ENCODE measurements at regions not wholly inside any gene's neighbourhood (a gene's known extent, or its start where the extent isn't known, plus 50 kb on each side); places are given as distances from the start of the nearest gene placed in this dataset.

DNA sequence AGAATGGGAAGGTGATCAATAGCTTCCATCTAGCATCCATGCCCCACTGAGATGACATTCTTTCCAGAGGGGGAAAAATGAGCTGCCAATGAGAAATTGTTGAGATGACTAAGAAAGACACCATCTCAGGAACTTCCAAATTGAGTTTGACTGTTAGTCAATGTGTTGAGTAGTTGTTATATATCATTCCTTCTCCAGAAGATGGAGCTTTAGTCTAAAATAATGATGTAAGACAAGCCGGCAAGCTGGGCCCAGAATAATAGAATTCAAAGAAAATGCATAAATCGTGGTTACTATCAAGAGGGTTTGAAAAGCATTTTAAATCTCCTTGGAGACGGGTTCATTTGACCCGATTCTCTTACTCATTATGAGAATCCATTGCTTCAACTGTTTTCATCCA is 71.0 kb upstream of the ATF7IP2 start:
- DNase-seq (ENCODE audit: low spot score), result peak; percentile 37

DNA sequence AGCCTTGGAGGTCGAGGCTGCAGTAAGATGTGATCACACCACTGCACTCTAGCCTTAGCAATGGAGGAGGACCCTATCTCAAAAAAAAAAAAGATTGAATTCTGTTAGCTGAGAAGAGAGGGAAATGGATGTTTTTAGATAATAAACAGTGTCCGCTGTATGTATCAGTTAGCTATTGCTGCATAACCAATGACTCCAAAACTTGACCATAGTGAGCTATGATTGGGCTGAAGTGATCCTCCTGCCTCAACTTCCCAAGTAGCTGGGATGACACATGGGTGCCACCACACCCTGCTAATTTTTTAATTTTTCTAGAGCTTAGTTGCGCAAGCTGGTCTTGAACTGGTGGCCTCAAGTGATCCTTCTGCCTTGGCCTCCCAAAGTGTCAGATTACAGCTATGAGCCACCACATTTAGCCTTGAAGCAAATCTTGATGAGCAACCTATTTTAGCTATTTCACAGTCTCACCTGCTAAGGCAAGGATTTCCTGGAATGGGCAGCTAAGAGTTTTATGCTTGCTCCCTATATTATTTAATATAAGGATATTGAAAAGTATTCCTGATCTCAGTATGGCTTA is 68.3 kb upstream of the ATF7IP2 start:
- no peak for DNase-seq (ENCODE audit: low spot score)

GRCh38 chr16:10318798-10319500 is 66.9 kb upstream of the ATF7IP2 start:
- no peak for DNase-seq (ENCODE audit: low spot score)

GRCh38 chr16:10321407-10322387 is 64.2 kb upstream of the ATF7IP2 start:
- DNase-seq (ENCODE audit: low spot score), result no peak

DNA sequence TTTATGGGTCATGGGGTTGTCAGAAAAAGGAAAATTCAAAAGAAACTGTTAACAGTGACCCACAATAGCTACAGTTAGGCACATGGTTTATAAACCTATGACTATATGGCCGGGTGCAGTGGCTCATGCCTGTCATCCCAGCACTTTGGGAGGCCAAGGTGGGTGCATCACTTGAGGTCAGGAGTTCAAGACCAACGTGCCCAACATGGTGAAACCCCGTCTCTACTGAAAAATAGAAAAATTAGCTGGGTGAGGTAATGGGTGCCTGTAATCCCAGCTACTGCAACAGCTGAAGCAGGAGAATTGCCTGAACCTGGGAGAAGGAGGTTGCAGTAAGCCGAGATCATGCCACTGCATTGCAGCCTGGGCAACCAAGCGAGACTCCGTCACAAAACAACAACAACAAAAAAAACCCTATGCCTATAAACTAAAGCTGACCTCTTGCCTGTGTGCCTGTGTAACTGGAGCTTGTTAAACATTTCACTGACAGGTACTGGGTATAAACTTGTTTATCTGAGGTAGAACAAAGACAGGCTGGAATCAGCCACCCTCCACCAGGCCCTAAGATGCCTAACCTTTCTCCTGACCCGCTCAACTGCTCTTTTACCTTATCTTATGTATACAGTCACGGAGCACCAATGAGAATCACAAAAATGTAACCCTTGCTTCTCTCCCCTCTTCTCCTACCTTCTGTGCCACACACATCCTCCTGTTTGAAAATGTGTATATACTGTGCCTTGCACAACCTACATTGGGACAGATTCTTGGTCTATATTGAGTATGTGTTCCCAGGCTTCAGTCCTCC is 62.9 kb upstream of the ATF7IP2 start:
- DNase-seq (ENCODE audit: low spot score), result no peak

- DNase-seq (ENCODE audit: low spot score), result no peak
Observed at GRCh38 chr16:10323528-10323869, 62.4 kb upstream of the ATF7IP2 start.

DNA sequence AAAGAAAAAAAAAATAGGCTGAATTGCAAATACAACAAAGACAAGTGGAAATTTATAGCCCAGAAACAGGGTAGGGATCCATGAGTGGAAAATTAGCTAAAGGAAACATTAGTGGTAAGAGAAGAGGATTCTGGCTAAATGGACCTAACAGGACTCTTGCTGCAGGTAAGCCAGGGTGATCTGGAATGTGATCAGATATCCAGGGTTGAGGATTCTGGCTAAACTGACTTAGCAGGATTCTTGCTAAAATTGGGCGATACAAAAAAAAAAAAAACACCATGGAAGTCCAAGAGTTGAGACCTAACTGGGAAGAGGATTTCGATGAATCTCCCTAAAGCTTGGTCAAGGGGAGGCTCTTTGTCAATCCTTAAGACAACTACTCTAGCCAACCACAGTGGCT is 61.7 kb upstream of the ATF7IP2 start:
- DNase-seq (ENCODE audit: low spot score), result no peak

GRCh38 chr16:10325783-10326543 is 59.9 kb upstream of the ATF7IP2 start:
- peak; percentile 86 for DNase-seq (ENCODE audit: low spot score)

GRCh38 chr16:10326647-10327046 is 59.2 kb upstream of the ATF7IP2 start:
- no peak for DNase-seq (ENCODE audit: low spot score)

- peak; percentile 90 for DNase-seq (ENCODE audit: low spot score)
Observed at GRCh38 chr16:10328291-10328690, 57.6 kb upstream of the ATF7IP2 start.

GRCh38 chr16:10332241-10332640 is 53.6 kb upstream of the ATF7IP2 start:
- DNase-seq (ENCODE audit: low spot score), result peak; percentile 69

DNA sequence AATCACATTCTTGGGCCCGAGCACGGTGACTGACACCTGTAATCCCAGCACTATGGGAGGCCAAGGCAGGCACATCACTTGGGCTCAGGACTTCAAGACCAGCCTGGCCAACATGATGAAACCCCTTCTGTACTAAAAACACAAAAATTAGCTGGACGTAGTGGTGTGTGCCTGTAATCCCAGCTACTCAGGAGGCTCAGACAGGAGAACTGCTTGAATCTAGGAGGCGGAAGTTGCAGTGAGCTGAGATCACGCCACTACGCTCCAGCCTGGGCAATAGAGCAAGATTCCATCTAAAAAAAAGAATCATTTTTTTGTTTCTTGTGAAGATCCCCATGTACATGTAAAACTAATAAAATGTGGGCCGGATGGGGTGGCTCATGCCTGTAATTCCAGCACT is 53.1 kb upstream of the ATF7IP2 start:
- no peak for DNase-seq (ENCODE audit: low spot score)

DNA sequence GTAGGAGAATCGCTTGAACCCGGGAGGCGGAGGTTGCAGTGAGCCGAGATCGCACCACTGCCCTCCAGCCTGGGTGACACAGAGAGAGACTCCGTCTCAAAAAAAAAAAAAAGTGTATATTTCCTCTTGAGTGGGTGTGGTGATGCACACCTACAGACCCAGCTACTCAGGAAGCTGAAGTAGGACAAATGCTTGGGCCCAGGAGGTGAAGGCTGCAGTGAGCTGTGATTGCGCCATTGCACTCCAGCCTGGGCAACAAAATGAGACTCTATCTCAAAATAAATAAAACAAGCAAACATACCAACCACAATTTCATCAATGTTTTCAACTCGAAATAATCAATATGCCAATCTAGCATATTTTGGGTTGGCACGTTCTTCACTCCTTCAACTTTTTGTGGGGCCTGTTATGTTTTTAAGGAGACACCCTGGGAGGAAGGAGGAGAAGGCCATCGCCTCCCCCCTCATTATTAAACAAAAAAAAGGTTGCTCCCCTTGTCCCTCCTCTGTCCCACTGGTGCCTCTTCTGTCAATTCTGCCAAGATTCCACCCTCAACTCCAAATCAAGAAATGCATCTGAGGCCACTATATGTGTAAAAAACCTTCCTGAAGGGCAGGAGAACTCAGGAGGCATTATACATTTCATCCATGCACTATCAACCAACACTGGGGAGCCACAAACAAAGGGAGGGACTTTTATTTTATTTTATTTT is 52.4 kb upstream of the ATF7IP2 start:
- DNase-seq (ENCODE audit: low spot score), result no peak

- DNase-seq (ENCODE audit: low spot score), result no peak
Observed at GRCh38 chr16:10335681-10336080, 50.2 kb upstream of the ATF7IP2 start.
